HG02840 (cell line): ENCODE measurements at regions not wholly inside any gene's neighbourhood (a gene's known extent, or its start where the extent isn't known, plus 50 kb on each side); places are given as distances from the start of the nearest gene placed in this dataset.

Experiments used
- ATAC-seq: cut with Tn5 transposase; IDR thresholded peaks from one replicate; pipeline ENCODE4 v1.9.1; 2021; ENCODE audit warnings: mild to moderate bottlenecking, moderate library complexity, moderate number of reproducible peaks; ENCODE audit not compliant: unreplicated experiment, low FRiP score

DNA sequence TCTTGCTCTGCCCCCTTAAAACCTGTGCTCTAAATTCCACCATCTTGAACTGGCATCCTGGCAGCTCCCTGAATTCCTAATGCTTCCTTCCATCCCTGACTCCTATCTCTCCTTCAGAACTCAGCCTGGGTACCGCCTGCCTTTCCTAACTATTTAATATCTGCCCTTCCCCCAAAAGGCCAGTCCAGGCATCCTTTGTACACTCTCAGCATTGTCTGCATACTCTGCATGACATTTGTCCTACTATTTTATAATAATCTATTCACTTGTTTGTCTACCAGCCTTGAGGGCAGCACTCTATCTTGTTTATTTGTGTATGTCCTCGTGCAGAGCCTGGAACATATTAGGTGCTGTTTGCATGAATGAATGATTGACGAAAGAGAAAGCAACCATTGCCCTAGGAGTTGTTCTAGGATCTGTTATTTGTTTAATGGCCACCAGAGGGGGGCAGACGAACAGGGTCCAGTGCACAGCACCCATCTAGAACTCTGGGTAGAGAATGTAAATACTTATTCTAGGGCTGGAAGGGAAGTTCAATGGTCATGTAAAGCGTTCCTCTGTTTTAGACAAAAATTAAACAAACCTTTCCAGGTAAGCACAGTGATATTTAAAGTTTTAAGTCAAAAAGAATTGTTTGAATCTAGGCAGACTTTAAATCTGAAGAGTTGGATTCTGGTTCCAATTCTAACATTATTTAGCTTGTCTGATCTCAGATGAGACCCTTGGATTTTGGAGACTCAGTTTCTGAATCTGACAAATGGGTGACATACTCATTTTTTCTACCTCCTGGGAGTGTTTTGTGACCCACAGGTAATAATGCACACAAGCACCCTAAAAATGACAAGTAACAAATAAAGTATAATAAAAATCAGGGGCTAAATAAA lies 125.8 kb upstream of the GALNT15 start:
- peak; percentile 86 for ATAC-seq

DNA sequence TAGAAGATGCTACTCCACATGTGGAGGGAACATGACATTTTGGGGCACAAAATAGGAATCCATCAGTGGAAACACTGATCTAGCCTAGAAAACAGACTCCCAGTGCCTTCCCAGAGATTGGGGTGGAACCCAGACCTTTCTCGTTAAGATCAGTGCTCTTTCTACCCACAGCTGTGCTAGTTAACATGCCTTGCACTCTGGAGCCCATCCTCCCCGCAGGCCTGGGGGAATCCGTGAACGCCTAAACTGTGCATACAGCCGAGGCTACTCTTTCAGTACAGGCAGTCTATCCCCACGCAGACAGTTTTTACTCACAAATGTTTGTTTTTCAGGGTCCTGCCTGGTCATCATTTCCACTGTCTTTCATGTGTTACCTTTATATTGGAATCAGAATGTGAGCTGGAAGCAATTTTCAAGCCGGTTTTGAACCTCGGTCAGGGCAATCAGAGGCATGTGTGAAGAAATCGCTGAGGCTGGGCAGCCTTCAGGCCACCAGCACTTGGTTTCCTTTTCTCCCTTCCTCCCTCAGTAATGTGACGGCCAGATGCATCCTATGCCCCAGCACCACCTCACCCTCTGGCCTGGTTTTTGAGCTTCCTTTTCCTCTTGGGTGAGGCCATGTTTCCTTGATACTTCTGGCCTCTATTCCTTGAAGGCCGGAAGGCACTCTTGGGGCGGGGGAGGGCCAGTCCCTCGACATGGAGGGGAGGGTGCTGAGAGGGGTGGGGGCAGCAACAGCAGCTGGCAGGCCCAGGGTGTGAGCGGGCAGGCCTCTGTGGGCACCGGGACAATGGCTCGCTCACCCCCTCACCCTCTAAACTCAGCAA lies 123.6 kb upstream of the GALNT15 start:
- ATAC-seq: no peak

DNA sequence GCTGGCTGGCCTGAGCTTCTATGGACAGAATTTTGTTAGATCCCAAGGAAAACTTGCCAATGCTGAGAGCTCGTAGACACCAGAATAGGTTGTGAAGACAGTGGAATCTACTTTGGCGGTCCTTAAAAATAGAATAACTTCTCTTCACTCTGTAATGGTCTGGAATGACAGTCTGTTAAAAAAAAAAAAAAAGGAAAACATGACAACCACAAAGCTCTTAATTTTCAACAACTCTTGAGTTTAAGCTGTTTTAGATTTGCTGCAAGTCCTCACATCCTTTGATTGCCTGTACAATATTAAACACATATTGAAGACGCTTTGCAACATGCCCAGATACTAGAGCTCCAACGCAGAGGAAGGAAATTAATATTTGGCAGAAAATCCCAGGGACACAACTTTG lies 122.8 kb upstream of the GALNT15 start:
- ATAC-seq: no peak

DNA sequence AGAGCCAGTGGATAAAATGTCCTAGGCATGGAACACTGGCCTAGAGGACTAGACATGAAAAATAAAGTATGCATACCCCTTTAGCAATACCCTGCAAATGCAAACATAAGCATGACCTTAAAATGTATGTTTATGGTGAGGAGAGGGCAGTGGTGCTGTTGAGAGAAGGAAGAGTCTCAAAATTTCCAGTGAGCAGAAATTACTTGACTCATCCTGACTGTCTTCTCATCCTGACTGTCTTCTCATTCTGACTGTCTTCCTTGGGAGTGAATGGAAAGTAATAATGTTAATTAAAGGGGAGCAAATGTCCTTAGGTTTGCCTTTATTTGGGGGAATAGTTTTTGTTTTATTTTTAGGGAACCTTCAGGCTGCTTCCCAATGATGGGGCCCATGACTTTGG lies 121.5 kb upstream of the GALNT15 start:
- no peak for ATAC-seq

DNA sequence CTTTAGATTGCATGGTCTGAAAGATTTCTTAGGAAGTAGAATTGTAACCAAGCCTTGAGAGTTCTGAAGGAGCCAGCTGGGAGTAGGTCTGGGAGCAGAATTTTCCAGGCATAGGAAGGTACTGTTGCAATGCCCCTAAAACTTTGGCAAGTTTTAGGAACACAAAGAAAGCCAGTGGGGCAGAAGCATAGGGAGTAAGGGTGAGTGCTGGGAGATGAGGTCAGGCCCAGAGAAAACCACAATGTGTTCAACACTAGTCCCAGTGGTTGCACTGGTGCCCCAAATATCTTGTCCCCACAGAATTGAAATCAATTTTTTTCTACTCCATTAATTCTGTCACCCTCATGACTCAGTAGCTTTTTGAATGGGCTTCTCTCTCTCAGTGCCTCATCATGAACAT lies 120.7 kb upstream of the GALNT15 start:
- ATAC-seq: no peak

DNA sequence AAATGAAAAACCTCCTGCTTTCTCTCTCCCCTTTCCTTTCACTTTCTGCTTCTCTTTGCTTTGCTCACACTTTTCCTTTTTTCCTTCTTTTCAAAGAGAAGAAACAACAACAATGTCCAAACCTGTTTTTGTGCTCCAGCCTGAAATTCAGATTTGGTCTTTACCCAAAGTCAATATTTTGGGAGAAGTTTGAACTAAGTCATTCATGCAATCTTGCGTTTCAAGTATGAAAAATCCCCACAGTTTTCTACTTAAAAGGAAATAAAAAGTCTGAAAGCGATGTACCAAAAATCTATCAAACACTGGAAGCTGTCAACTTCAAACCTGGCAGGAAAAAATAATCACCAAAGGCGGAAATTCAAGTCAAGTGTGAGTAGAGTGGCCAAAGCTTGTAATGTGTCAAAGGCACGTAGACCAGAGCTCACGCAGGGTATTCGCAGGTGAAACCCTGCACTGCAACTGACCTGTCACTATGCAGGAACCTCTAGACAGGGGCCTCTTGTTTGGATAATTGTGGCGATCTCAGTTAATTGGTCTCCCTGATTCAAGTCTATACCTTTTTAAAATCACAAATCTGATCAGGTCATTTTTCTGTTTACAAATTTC lies 118.8 kb upstream of the GALNT15 start:
- ATAC-seq: no peak

DNA sequence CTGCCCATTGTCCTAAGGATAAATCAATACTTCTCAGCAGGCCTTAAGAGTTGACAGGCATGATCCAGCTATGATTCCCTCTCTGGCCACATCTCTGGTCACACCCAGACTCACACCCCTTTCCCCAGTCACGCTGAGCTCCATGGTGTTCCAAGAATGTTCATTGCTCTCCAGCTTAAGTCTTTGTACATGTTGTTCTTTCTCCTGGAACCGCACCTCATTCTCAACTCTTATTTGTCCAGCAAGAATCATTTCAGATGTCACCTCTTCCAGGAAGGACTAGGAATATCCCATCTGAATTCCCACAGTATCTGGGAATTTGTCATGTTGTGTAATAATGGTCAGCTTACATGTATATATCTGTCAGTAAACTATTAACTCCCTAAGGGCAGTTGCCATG lies 118.3 kb upstream of the GALNT15 start:
- ATAC-seq: no peak

DNA sequence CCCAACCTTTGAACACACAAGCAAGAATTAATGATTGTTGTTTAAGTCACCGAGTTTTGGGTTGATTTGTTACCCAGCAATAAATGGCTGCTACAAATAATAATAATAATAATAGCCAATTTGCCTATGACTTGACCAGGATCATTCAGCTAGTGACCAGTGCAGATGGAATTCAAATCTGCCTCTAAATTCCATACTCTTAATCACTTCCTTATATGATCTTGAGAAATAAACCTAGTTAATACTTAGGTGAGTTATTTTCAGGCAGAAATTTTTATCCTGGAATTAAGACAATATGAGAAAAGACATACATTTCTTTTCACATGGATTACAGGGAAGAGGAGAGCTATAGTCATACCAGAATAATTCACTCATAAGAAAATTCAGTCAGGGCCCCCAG lies 116.0 kb upstream of the GALNT15 start:
- no peak for ATAC-seq

DNA sequence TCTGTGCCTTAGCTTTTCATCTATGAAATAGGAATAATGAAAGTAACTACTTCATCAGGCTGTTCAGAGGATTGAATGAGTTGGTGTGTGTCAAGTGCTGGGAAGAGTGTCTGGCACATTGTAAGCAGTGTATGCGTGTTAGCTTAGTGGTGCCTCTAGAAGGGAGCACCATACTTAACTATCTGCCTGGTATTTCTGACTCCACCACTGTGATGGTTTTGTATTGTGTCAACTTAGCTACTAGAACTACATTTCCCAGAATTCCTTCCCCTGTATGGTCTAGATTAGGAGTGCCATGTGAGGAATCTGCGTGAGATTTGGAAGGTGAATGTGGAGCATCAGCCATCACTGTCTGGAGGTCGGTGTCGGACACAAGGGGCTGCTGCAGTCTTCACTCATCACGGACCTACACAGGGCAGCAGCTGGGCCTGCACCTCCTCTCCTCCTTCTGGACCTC lies 115.4 kb upstream of the GALNT15 start:
- no peak for ATAC-seq

DNA sequence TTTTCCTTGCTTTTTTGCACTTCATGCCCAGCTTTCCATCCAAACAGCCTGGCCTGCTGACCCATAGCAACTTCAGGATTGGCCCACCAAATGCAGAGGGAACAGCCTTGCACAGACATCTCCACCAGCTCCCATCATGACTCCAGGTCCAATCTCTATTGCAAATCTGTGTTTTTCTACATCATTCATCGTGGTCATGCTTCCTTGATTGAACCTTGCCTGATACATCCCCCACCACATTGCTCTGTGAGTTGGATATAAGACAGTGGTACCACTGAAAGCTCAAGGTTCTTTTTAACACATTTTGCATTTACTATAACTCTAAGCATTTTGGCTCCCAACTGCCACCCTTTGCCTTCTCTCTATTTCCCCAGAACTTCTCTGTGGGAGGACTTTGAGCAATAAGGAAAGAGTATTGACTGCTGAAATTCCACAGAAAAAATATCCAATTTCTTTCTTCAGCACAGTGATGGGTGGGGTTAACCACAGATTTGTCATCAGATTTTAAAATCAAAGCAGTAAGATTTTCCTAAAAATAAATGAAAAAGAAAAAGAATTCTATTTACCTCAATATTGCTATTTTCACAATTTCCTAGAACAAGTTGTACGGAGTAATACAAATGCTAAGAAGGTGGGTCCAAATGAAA lies 114.6 kb upstream of the GALNT15 start:
- no peak for ATAC-seq

DNA sequence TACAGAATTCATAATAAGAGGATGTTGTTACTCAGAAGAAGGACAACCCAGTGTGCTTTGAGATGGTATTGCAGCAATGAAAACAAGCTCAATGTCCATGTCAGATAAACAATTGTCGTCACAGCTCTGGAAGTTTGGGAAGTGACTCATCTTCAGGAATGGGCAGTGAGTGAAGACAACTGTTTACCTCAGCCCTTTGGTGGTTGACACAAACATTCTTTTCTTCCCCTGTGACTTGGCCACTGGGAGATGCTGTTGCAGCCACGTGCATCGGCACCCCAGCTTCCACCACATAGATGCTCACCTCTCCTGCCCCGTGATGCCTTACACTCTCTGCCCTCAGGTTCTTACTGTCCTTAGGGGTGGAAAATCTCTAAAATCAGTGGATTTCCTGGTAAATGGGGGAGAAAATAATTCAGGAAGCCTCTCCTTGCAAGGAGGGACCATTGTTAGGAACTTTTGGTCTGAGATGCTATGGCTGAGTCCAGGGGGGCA lies 114.1 kb upstream of the GALNT15 start:
- ATAC-seq: no peak

DNA sequence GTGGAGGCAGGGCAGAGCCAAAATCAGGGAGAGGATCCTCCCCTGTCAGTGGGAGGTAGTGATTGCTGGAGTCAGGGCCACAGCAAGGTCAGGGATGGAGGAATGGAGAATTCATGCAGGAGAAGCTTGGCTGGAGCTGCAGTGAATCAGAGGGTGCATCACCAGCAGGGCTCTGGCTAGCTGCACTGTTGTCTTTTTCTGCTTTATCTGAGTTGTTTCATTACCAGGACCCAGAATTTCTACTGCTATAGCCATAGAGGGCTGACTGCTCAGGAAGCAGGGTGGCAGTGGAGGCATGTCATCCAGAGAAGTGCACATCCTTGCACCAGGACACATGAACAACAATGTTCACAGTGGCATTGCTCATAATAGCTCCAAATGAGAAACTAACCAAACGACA lies 113.5 kb upstream of the GALNT15 start:
- no peak for ATAC-seq

DNA sequence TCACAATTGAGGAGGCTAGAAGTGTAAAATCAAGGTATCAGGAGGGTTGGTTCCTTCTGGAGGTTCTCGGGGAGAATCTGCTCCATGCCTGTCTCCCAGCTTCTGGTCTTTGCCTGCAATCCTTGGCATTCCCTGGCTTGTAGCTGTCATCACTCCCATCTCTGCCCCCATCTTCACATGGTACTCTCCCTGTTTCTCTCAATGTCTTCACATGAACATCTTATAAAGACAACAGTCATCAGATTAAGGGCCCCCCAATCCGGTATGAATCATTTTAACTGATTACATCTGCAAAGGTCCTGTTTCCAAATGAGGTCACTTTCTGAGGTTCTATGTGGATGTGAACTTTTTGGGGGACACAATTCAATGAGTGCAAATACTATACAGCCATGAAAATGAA lies 113.0 kb upstream of the GALNT15 start:
- ATAC-seq: no peak

DNA sequence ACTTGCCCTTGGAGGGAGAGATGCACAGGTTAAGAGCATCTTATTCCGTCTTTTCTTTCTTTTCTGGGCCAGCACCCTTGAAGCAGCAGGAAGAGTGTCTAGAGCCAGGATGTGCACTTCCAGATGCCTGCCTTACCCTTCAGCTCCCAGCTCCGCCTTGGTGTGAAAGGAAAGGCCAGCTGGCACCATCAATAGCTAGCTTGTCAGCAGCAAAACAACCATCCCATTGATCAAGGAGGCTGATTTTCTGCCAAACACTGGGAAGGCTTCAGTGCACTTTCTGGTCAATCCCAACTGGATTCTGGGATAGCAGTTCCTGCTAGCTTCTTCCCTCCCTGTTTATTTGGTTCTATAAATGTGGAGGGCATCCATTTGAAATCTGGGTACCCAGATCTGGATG lies 110.9 kb upstream of the GALNT15 start:
- ATAC-seq: no peak

DNA sequence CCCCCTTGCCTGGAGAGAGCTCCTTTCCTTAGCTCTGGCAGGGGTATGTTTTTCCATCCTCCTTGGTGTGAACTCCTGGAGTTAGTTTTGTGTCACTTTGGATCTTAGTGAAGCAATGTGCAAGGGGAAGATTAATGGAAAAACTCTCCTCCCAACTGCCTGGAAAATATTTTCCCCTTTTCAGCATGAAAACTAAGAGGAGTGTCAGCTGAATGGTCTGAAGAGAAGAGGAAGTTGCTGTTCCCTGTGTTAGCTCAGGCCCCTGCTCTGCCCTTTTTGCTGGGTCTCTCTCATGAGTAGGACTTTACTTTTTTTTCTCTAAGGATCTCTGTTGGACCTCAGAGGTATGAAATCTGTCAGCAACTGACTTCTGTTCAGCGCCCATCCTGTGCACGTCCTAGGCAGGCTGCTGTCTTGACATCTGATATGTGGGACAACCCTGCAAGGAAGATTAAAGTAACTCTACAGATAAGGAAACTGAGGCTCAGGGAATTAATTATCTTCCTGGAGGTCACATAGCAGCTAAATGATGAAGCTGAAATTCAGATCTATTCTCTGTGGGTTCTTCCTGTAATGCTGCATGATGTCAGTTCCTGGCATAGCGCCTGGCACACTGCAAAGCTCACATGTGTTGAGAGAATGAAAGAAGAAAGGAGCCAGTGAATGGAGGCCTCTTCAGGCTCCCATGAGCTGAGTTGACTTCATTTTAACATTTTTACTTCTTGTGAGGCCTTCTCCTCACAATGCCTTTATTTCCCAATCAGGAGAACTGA lies 109.7 kb upstream of the GALNT15 start:
- no peak for ATAC-seq

DNA sequence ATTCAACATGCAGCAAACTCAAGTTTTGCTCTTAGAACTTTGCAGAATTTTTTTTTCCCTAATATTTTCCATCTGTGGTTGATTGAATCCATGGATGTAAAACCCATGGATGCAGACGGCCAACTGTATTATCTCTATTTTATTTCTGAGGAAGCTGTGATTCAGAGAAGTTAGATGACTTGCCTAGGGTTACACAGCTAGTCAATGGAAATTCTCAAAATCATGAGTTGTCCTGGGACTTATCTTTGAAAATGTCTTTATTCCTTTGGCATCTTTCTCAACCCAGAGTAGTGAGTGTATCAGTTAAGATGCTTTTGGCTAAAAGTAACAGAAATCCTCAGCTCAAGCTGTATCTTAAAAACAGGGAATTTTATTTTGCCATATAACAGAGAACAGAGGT lies 107.9 kb upstream of the GALNT15 start:
- ATAC-seq: no peak

DNA sequence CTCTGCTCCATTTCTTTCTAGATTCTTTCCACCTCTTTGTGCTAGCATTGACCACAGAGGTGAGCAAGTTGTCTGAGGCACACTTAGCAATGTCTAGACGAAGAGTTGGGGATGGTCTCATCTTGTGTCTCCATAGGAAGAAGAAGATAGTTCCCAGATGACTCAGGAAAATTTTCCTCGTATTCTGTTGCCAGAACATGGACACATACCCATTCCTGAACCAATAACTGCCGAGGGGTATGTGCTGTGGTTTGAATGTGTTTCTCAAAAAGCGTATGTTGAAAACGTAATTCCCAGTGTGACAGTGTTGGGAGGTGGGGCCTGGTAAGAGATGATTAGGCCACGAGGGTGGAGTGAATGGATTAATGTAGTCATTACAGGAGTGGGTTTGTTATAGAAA lies 107.5 kb upstream of the GALNT15 start:
- no peak for ATAC-seq

DNA sequence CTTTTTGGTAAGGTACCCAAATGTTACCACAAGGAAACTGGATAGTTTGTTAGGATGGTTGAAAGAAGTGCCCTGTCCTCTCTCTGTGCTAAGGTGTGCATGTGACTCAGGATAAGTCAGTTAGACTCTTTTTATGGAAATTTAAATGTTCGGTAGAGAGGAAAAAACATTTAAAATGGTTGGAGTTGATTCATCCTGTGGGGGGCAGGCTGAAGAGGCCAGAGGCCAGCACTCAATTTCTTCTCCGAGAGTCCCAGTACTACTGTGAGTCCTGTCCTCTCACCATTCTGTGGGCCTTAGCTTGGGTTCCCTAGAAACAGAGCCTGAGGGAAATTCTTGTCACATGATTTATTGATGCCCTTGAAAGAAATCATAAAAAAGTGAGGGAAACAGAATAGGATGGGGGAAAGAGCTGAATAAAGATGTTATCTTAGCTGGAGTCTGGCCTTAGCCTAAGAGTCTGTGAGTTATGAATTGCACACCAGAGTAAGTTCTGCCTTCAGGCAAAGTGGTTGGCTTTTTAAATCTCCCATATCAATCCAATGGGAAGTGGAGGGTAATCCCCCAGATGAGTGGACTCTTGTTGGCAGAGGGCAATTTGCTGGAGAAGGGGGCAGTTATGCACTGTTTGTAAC lies 106.5 kb upstream of the GALNT15 start:
- ATAC-seq: no peak

DNA sequence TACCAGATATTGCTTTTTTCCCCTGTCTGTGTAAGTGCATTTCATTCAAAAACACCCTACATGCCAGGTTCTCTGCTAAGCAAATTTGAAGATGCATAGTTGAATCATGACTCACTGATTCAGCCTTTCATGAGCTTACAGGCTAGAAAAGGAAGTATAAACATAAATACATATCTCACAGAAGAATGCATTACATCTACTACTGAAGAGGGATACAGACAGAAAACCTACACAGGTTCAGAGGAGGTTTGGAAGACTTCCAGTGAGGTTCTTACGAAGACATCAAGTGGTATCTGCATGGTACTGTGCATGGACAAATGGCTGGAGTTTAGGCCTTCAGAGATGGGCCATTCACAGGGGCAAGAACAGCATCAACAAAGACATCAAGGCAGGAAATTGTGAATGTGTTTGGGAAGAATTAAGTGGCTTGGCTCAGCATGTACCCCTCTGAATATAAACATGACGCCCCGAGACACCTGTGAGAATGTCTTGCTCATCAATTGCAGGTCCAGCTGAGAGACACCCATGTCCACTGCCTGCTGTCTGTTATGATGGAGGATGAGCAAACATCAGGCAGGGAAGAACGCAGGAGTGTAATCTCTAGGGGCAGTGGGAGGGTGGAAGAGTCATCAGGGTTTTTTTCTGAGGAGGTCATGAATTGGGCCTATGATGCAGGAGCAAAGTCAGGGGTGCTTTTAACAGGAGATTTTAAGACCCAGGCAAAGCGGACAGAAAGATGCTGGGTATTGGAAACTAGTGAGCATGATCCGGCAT lies 105.1 kb upstream of the GALNT15 start:
- ATAC-seq: no peak
